GM12878 (cell line): ENCODE measurements at regions not wholly inside any gene's neighbourhood (a gene's known extent, or its start where the extent isn't known, plus 50 kb on each side); places are given as distances from the start of the nearest gene placed in this dataset.

Experiments used
- ATAC-seq: fragments of 200-7000 bp; cut with Tn5 transposase; 3 replicates; pipeline ENCODE4 v1.9.1; 2020; ENCODE audit warnings: mild to moderate bottlenecking, moderate library complexity
- BruUV-seq: library from RNA; stranded (reverse); fragments of 400-500 nt; replicated peaks from 2 replicates; lab custom pipeline; 2021; lab: Mats Ljungman, UMichigan
- CTCF ChIA-PET: fragments of 300-600 bp; sonication (Branson Sonifier 250); formaldehyde crosslinking; extraction: SDS; loops from one replicate; lab custom pipeline; 2021; ENCODE audit warnings: inconsistent platforms; lab: Yijun Ruan, JAX
- POLR2A ChIA-PET: fragments of 350-600 bp; formaldehyde crosslinking; extraction: SDS; loops from one replicate; lab custom pipeline; 2021; ENCODE audit warnings: inconsistent platforms; lab: Charles Lee
- RAD21 ChIA-PET: fragments of 300-600 bp; sonication (Branson Sonifier 250); formaldehyde crosslinking; loops from one replicate; lab custom pipeline; 2023; ENCODE audit warnings: antibody characterized with exemption; ENCODE audit not compliant: unreplicated experiment; lab: Charles Lee
- SMC1A ChIA-PET: fragments of 300-600 bp; sonication (Branson Sonifier 250); formaldehyde crosslinking; loops from one replicate; lab custom pipeline; 2023; ENCODE audit not compliant: unreplicated experiment, uncharacterized antibody; lab: Charles Lee
- DNase-seq: peaks from one replicate; pipeline ENCODE4 v3.0.0-alpha.2; 2011; ENCODE audit warnings: low read depth, low spot score
- FAIRE-seq: peaks from 3 replicates; lab custom pipeline; 2011; peaks lifted over from hg19 to GRCh38; lab: Jason Lieb, UNC
- H2AFZ ChIP-seq: 2 replicates; pipeline ENCODE4 v1.6.0; 2011; ENCODE audit warnings: low read depth, low read length, control low read depth; ENCODE audit not compliant: control insufficient read depth
- H3K27ac ChIP-seq: 2 replicates; pipeline ENCODE4 v1.5.1; 2011; ENCODE audit warnings: control low read depth; ENCODE audit not compliant: control insufficient read depth, insufficient read depth
- H3K27me3 ChIP-seq, 2 experiments: replicated peaks in 1 of 2; 2 replicates each; pipeline versions ENCODE4 v1.6.0 to v1.6.1; 2011; ENCODE audit warnings: low read length in 1 of 2; ENCODE audit not compliant: control insufficient read depth in 2 of 2, insufficient read depth in 2 of 2
- H3K36me3 ChIP-seq, 2 experiments: 2 replicates each; pipeline ENCODE4 v1.5.1; 2011; ENCODE audit warnings: low read length in 1 of 2; ENCODE audit not compliant: control insufficient read depth in 2 of 2, insufficient read depth in 2 of 2
- H3K4me1 ChIP-seq: 2 replicates; pipeline ENCODE4 v1.6.1; 2011; ENCODE audit warnings: mild to moderate bottlenecking, low read length, moderate library complexity, mixed read lengths; ENCODE audit not compliant: control insufficient read depth, insufficient read depth
- H3K4me2 ChIP-seq: 2 replicates; pipeline ENCODE4 v1.6.0; 2011; ENCODE audit warnings: control low read depth; ENCODE audit not compliant: control insufficient read depth, insufficient read depth
- H3K4me3 ChIP-seq: fragments of 200-600 bp; sonication (generic); 2 replicates; pipeline ENCODE4 v1.5.1; 2016
- H3K79me2 ChIP-seq: 2 replicates; pipeline ENCODE4 v1.6.0; 2011; ENCODE audit warnings: low read length; ENCODE audit not compliant: control insufficient read depth, insufficient read depth
- H3K9ac ChIP-seq: 2 replicates; pipeline ENCODE4 v1.8.0; 2011; ENCODE audit warnings: low read length, control low read depth, mixed read lengths; ENCODE audit not compliant: control insufficient read depth, insufficient read depth
- H3K9me3 ChIP-seq: replicated peaks from 3 replicates; pipeline ENCODE4 v1.5.1; 2011; ENCODE audit warnings: mild to moderate bottlenecking, low read length; ENCODE audit not compliant: control insufficient read depth, insufficient read depth
- H4K20me1 ChIP-seq: 2 replicates; pipeline ENCODE4 v1.6.0; 2011; ENCODE audit not compliant: control insufficient read depth, insufficient read depth
- CTCF ChIP-seq, 3 experiments: IDR thresholded peaks in 2 of 3; conservative IDR thresholded peaks in 1 of 3; 2 replicates each; pipeline ENCODE4 v1.5.1; 2011; ENCODE audit warnings: low read depth in 3 of 3, low read length in 3 of 3, mild to moderate bottlenecking in 3 of 3, control low read depth in 2 of 3, moderate library complexity in 2 of 3, inconsistent platforms in 1 of 3, mixed read lengths in 1 of 3; ENCODE audit not compliant: control insufficient read depth in 2 of 3, insufficient read depth in 1 of 3; ENCODE audit errors: extremely low read depth in 1 of 3
- KLF5 ChIP-seq: fragments of 450-650 bp; IDR thresholded peaks from 2 replicates; pipeline ENCODE4 v1.6.1; 2014; ENCODE audit warnings: mild to moderate bottlenecking; ENCODE audit not compliant: partially characterized antibody
- RAD21 ChIP-seq: IDR thresholded peaks from 2 replicates; pipeline ENCODE4 v1.6.1; 2011; ENCODE audit warnings: mild to moderate bottlenecking, low read depth, low read length, moderate library complexity; ENCODE audit not compliant: insufficient read depth
- SMC3 ChIP-seq: IDR thresholded peaks from 2 replicates; pipeline ENCODE4 v1.6.1; 2011; ENCODE audit warnings: low read length, improper control_type of control experiment, borderline replicate concordance
- SREBF1 ChIP-seq: IDR thresholded peaks from 2 replicates; pipeline ENCODE4 v1.6.1; 2012; ENCODE audit warnings: mild to moderate bottlenecking, low read length
- WGBS: methylation state at CpG from one replicate; pipeline ENCODE4 v1.1.6; 2016; ENCODE audit warnings: low lambda C conversion rate; ENCODE audit not compliant: insufficient replicate concordance, insufficient coverage; ENCODE audit errors: missing lambda C conversion rate; 5-methylcytosine and 5-hydroxymethylcytosine counted together
- in situ Hi-C: fragments of 300-500 bp; cut with MboI; formaldehyde crosslinking; loops from 9 replicates; pipeline ENCODE4 v1.14.3; 2018; ENCODE audit warnings: mixed read lengths
- intact Hi-C: fragments of 100-400 bp; cut with micrococcal nuclease; formaldehyde crosslinking; loops from one replicate; pipeline ENCODE4 v1.14.2; 2022; ENCODE audit not compliant: unreplicated experiment

- no peak overlapping the region for H3K4me2 ChIP-seq
- no peak for DNase-seq
- peak in 1 of 3 experiments; percentile 36; a peak in 2 of 6 replicates for TF ChIP-seq CTCF (IDR thresholded peaks at IDR 0.05 in 2 of 3, conservative IDR thresholded peaks at IDR 0.05 in 1 of 3; ENCODE audit: control insufficient read depth in 2 of 3, extremely low read depth in 1 of 3, insufficient read depth in 1 of 3, low read depth in 3 of 3, low read length in 3 of 3)
- TF ChIP-seq RAD21: 0 out of 2 replicates have a peak, but pooled peaks have one; percentile 12
- no peak for TF ChIP-seq KLF5
- TF ChIP-seq SREBF1: no peak
- TF ChIP-seq SMC3: peak; percentile 24; the same call in 1 of the 2 replicates
- TF ChIP-seq, all 136 proteins: peak for 3
- H3K9me3 ChIP-seq: no peaks in the 10 kb centered on the region
- in situ Hi-C loops: no loop called here
- no peaks in the 10 kb centered on the region for H4K20me1 ChIP-seq
- RAD21 ChIA-PET: interaction anchor here (1.2 kb wide), 1 partner anchor 90 kb away, joined by 4 read pairs; no protein-coding TSS in a partner anchor
- ATAC-seq (peak; percentile 63), FAIRE-seq (no peak)
- POLR2A ChIA-PET: no interaction called here
- H3K27ac ChIP-seq: no peak overlapping the region
- peaks cover 0 to 1% of the 10 kb centered on the region in 2 experiments; a peak in 2 of 4 replicates for H3K27me3 ChIP-seq
- no peak overlapping the region for H3K9ac ChIP-seq
- BruUV-seq: no TSS peak
- no peak overlapping the region for H3K4me3 ChIP-seq
- SMC1A ChIA-PET: interaction anchor here (1.0 kb wide), 1 partner anchor 23 kb away, joined by 4 read pairs; no protein-coding TSS in a partner anchor
- CTCF ChIA-PET: interaction anchor here (1.2 to 2.2 kb wide), 4 partner anchors 51 to 89 kb away, joined by 3 to 5 read pairs (median 4); no protein-coding TSS in a partner anchor
- WGBS: 42% methylated on average over 10 of the region's 10 CpGs
- no peak overlapping the region for H2AFZ ChIP-seq
- H3K4me1 ChIP-seq: no peaks in the 10 kb centered on the region
- H3K36me3 ChIP-seq: no peaks in the 10 kb centered on the region
- intact Hi-C loops: no loop called here
- no peaks in the 10 kb centered on the region for H3K79me2 ChIP-seq
Observed at GRCh38 chr13:24012648-24013047, 115.3 kb upstream of the C1QTNF9B start.
